ENCODE measurements at regions not wholly inside any gene's neighbourhood (a gene's known extent, or its start where the extent isn't known, plus 50 kb on each side); places are given as distances from the start of the nearest gene placed in this dataset.

GRCh38 chr1:22291057-22291456, 148.2 kb upstream of the WNT4 start:
- peaks cover 5% of the 10 kb centered on the region for H3K9me3 Mint-ChIP-seq
- peaks cover 32% of the 10 kb centered on the region for H3K4me1 Mint-ChIP-seq
- no peak for DNase-seq
- H3K36me3 Mint-ChIP-seq (ENCODE audit: low read depth): no peaks in the 10 kb centered on the region
- peaks cover 47% of the 10 kb centered on the region for H3K27me3 Mint-ChIP-seq (ENCODE audit: low read depth, poor library complexity)
- no peak overlapping the region for H3K4me3 Mint-ChIP-seq
- no peak overlapping the region for H3K27ac Mint-ChIP-seq
- TF ChIP-seq CTCF (IDR thresholded peaks at IDR 0.05): no peak

- Mint-ChIP-seq H3K4me3 (peak overlapping the region; percentile 19), H3K9me3 (peaks cover 5% of the 10 kb centered on the region), H3K36me3 (ENCODE audit: low read depth) (no peaks in the 10 kb centered on the region), H3K4me1 (peaks cover 30% of the 10 kb centered on the region), H3K27ac (peak overlapping the region; percentile 64), H3K27me3 (ENCODE audit: low read depth, poor library complexity) (peaks cover 47% of the 10 kb centered on the region)
- DNase-seq: no peak
- TF ChIP-seq CTCF (IDR thresholded peaks at IDR 0.05): no peak
These were observed 148.6 kb upstream of the WNT4 start for GRCh38 chr1:22291494-22291893.

- Mint-ChIP-seq H3K27ac (no peak overlapping the region), H3K9me3 (peaks cover 5% of the 10 kb centered on the region), H3K4me1 (peaks cover 30% of the 10 kb centered on the region), H3K4me3 (no peak overlapping the region), H3K27me3 (ENCODE audit: low read depth, poor library complexity) (peaks cover 53% of the 10 kb centered on the region), H3K36me3 (ENCODE audit: low read depth) (no peaks in the 10 kb centered on the region)
- no peak for DNase-seq
- no peak for TF ChIP-seq CTCF (IDR thresholded peaks at IDR 0.05)
These were observed 149.3 kb upstream of the WNT4 start for GRCh38 chr1:22292011-22292788.

GRCh38 chr1:22295396-22295795, 152.5 kb upstream of the WNT4 start:
- Mint-ChIP-seq H3K9me3 (peaks cover 10% of the 10 kb centered on the region), H3K36me3 (ENCODE audit: low read depth) (no peaks in the 10 kb centered on the region), H3K4me1 (peaks cover 14% of the 10 kb centered on the region), H3K27ac (no peak overlapping the region), H3K27me3 (ENCODE audit: low read depth, poor library complexity) (peaks cover 59% of the 10 kb centered on the region), H3K4me3 (no peak overlapping the region)
- DNase-seq: no peak
- TF ChIP-seq CTCF (IDR thresholded peaks at IDR 0.05): no peak

- Mint-ChIP-seq H3K9me3 (peaks cover 15% of the 10 kb centered on the region), H3K36me3 (ENCODE audit: low read depth) (no peaks in the 10 kb centered on the region), H3K4me1 (peaks cover 14% of the 10 kb centered on the region), H3K4me3 (no peak overlapping the region), H3K27me3 (ENCODE audit: low read depth, poor library complexity) (peaks cover 63% of the 10 kb centered on the region), H3K27ac (no peak overlapping the region)
- no peak for DNase-seq
- TF ChIP-seq CTCF (IDR thresholded peaks at IDR 0.05): no peak
These were observed 153.0 kb upstream of the WNT4 start for GRCh38 chr1:22295856-22296255.

Measured in nephron progenitor cell (in vitro differentiated cells).